ENCODE measurements at regions not wholly inside any gene's neighbourhood (a gene's known extent, or its start where the extent isn't known, plus 50 kb on each side); places are given as distances from the start of the nearest gene placed in this dataset.
"Not testable (repeated sequence)": the region's sequence is repeated elsewhere in the genome, so short reads cannot be mapped to it uniquely, and the experiment has no call there.

GRCh38 chr3:182000447-182000846 is 288.7 kb downstream of the SOX2 start:
- Histone ChIP-seq H3K4me1 (ENCODE audit: control insufficient read depth, insufficient read depth, low read length) (no peaks in the 10 kb centered on the region), H3K36me3 (ENCODE audit: control insufficient read depth, insufficient read depth, low read length) (no peaks in the 10 kb centered on the region), H3K9me3 (ENCODE audit: control insufficient read depth, insufficient read depth, low read length) (no peaks in the 10 kb centered on the region), H3K9ac (ENCODE audit: low read depth, low read length) (no peak overlapping the region), H3K27me3 (ENCODE audit: control insufficient read depth, insufficient read depth, low read length) (no peaks in the 10 kb centered on the region), H3K4me3 (ENCODE audit: low read depth, low read length) (no peak overlapping the region)

- Histone ChIP-seq H3K4me3 (ENCODE audit: low read depth, low read length) (no peak overlapping the region), H3K9me3 (ENCODE audit: control insufficient read depth, insufficient read depth, low read length) (no peaks in the 10 kb centered on the region), H3K9ac (ENCODE audit: low read depth, low read length) (no peak overlapping the region), H3K27me3 (ENCODE audit: control insufficient read depth, insufficient read depth, low read length) (no peaks in the 10 kb centered on the region), H3K4me1 (ENCODE audit: control insufficient read depth, insufficient read depth, low read length) (no peaks in the 10 kb centered on the region), H3K36me3 (ENCODE audit: control insufficient read depth, insufficient read depth, low read length) (no peaks in the 10 kb centered on the region)
These were observed 293.5 kb downstream of the SOX2 start for GRCh38 chr3:182005219-182005618.

GRCh38 chr3:182005701-182006100 is 294.0 kb downstream of the SOX2 start:
- no peak overlapping the region for H3K4me3 ChIP-seq (ENCODE audit: low read depth, low read length)

GRCh38 chr3:182006431-182006830 is 294.7 kb downstream of the SOX2 start:
- no peak overlapping the region for H3K9ac ChIP-seq (ENCODE audit: low read depth, low read length)
- no peaks in the 10 kb centered on the region for H3K9me3 ChIP-seq (ENCODE audit: control insufficient read depth, insufficient read depth, low read length)
- H3K27me3 ChIP-seq (ENCODE audit: control insufficient read depth, insufficient read depth, low read length), result no peaks in the 10 kb centered on the region
- no peaks in the 10 kb centered on the region for H3K4me1 ChIP-seq (ENCODE audit: control insufficient read depth, insufficient read depth, low read length)
- H3K4me3 ChIP-seq (ENCODE audit: low read depth, low read length), result no peak overlapping the region
- no peaks in the 10 kb centered on the region for H3K36me3 ChIP-seq (ENCODE audit: control insufficient read depth, insufficient read depth, low read length)

More at GRCh38 chr3:182005701-182006100, 294.0 kb downstream of the SOX2 start:
- Histone ChIP-seq H3K9me3 (ENCODE audit: control insufficient read depth, insufficient read depth, low read length) (no peaks in the 10 kb centered on the region), H3K36me3 (ENCODE audit: control insufficient read depth, insufficient read depth, low read length) (no peaks in the 10 kb centered on the region), H3K27me3 (ENCODE audit: control insufficient read depth, insufficient read depth, low read length) (no peaks in the 10 kb centered on the region), H3K4me1 (ENCODE audit: control insufficient read depth, insufficient read depth, low read length) (no peaks in the 10 kb centered on the region), H3K9ac (ENCODE audit: low read depth, low read length) (no peak overlapping the region)

DNA sequence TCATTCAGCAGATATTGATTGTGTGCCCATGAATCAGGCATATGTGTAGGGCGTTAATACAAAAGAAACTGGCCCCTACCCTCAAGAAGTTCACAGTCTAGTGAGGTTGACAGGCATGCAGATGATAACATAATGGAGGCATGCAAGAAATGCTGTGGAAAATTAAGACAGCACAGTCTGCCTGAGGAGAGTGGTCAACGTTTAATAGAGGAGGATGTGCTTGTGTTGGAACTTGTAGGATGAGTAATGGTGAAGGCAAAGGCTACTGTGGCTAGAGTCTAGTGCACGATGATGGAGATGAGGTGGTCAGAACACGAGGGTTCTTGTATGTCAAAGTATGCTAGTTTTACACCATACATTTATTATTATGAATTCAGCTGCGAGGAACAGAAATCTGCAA is 295.7 kb downstream of the SOX2 start:
- no peaks in the 10 kb centered on the region for H3K27me3 ChIP-seq (ENCODE audit: control insufficient read depth, insufficient read depth, low read length)
- no peak overlapping the region for H3K9ac ChIP-seq (ENCODE audit: low read depth, low read length)
- H3K4me3 ChIP-seq (ENCODE audit: low read depth, low read length), result no peak overlapping the region
- no peaks in the 10 kb centered on the region for H3K4me1 ChIP-seq (ENCODE audit: control insufficient read depth, insufficient read depth, low read length)
- no peaks in the 10 kb centered on the region for H3K36me3 ChIP-seq (ENCODE audit: control insufficient read depth, insufficient read depth, low read length)
- no peaks in the 10 kb centered on the region for H3K9me3 ChIP-seq (ENCODE audit: control insufficient read depth, insufficient read depth, low read length)

DNA sequence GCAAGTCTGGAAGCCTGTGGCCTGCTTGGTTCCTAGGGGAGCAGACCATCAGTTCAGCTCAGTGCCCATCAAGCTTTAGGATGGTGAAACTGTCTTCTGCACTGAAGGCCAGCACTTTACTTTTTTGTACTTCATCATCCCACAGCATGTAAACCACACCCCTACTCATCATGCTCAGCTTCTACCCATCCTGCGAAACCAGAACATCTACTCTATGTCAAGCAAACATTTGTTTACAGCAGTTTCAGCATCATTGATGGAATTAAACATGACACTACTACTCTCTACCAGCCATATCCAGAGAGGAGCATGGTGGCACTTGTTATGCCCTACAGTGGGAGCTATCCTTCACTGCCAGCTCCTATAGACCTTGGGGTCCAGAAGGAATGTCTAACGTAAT is 306.6 kb downstream of the SOX2 start:
- Histone ChIP-seq H3K9me3 (ENCODE audit: control insufficient read depth, insufficient read depth, low read length) (no peaks in the 10 kb centered on the region), H3K36me3 (ENCODE audit: control insufficient read depth, insufficient read depth, low read length) (no peaks in the 10 kb centered on the region), H3K9ac (ENCODE audit: low read depth, low read length) (no peak overlapping the region), H3K4me3 (ENCODE audit: low read depth, low read length) (no peak overlapping the region), H3K4me1 (ENCODE audit: control insufficient read depth, insufficient read depth, low read length) (no peaks in the 10 kb centered on the region), H3K27me3 (ENCODE audit: control insufficient read depth, insufficient read depth, low read length) (no peaks in the 10 kb centered on the region)

DNA sequence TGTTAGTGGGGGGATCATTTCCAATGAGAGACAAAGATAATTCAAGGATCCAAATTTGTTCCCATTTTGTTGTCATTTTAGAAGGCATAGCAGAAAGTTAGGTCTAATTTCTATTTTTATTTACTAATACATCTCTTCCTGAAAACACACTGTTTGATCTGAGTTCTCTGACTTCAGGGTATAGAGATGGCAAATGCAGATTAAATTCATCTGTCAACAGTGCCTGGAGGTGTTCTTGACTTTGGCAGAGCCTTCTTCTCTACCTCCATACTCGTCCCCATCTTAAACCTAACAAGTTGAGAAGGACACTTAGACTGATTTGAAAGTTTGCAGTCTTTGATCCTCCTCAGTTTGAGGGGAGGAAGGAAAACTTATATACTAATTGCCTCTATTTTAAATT is 308.2 kb downstream of the SOX2 start:
- Histone ChIP-seq H3K4me1 (ENCODE audit: control insufficient read depth, insufficient read depth, low read length) (no peaks in the 10 kb centered on the region), H3K9me3 (ENCODE audit: control insufficient read depth, insufficient read depth, low read length) (no peaks in the 10 kb centered on the region), H3K4me3 (ENCODE audit: low read depth, low read length) (no peak overlapping the region)

GRCh38 chr3:182023843-182024242 is 312.1 kb downstream of the SOX2 start:
- no peak overlapping the region for H3K4me3 ChIP-seq (ENCODE audit: low read depth, low read length)
- H3K4me1 ChIP-seq (ENCODE audit: control insufficient read depth, insufficient read depth, low read length), result no peaks in the 10 kb centered on the region
- no peak overlapping the region for H3K9ac ChIP-seq (ENCODE audit: low read depth, low read length)
- H3K9me3 ChIP-seq (ENCODE audit: control insufficient read depth, insufficient read depth, low read length), result no peaks in the 10 kb centered on the region
- no peaks in the 10 kb centered on the region for H3K36me3 ChIP-seq (ENCODE audit: control insufficient read depth, insufficient read depth, low read length)
- H3K27me3 ChIP-seq (ENCODE audit: control insufficient read depth, insufficient read depth, low read length), result no peaks in the 10 kb centered on the region

More for the DNA sequence above, 308.2 kb downstream of the SOX2 start:
- Histone ChIP-seq H3K27me3 (ENCODE audit: control insufficient read depth, insufficient read depth, low read length) (no peaks in the 10 kb centered on the region), H3K9ac (ENCODE audit: low read depth, low read length) (no peak overlapping the region), H3K36me3 (ENCODE audit: control insufficient read depth, insufficient read depth, low read length) (no peaks in the 10 kb centered on the region)

- no peak overlapping the region for H3K4me3 ChIP-seq (ENCODE audit: low read depth, low read length)
- H3K27me3 ChIP-seq (ENCODE audit: control insufficient read depth, insufficient read depth, low read length), result no peaks in the 10 kb centered on the region
- no peak overlapping the region for H3K9ac ChIP-seq (ENCODE audit: low read depth, low read length)
- no peaks in the 10 kb centered on the region for H3K36me3 ChIP-seq (ENCODE audit: control insufficient read depth, insufficient read depth, low read length)
- no peaks in the 10 kb centered on the region for H3K9me3 ChIP-seq (ENCODE audit: control insufficient read depth, insufficient read depth, low read length)
- H3K4me1 ChIP-seq (ENCODE audit: control insufficient read depth, insufficient read depth, low read length), result no peaks in the 10 kb centered on the region
These were observed 315.6 kb downstream of the SOX2 start for GRCh38 chr3:182027366-182027765.

DNA sequence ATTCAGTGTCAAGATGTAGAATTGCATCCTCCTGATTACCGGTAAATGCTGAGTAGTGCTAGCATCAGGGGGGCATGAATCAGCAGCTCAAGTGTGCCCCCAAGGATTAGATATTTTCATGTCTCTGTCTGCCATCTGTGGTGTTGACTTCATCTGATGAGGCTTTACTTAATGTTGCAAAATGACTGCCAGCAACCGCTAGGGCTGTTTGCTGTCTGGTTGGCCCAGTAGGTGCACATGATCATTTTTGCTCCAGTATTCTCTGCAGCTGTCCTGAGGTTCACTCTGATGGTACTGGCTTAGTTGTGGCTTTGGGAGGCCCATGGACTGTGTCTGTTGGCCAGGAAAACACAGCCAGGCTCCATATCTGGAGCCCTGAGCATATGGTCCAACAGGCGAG is 316.4 kb downstream of the SOX2 start:
- H3K4me1 ChIP-seq (ENCODE audit: control insufficient read depth, insufficient read depth, low read length), result no peaks in the 10 kb centered on the region
- no peak overlapping the region for H3K9ac ChIP-seq (ENCODE audit: low read depth, low read length)
- no peaks in the 10 kb centered on the region for H3K36me3 ChIP-seq (ENCODE audit: control insufficient read depth, insufficient read depth, low read length)
- no peak overlapping the region for H3K4me3 ChIP-seq (ENCODE audit: low read depth, low read length)
- H3K9me3 ChIP-seq (ENCODE audit: control insufficient read depth, insufficient read depth, low read length), result no peaks in the 10 kb centered on the region
- H3K27me3 ChIP-seq (ENCODE audit: control insufficient read depth, insufficient read depth, low read length), result no peaks in the 10 kb centered on the region

DNA sequence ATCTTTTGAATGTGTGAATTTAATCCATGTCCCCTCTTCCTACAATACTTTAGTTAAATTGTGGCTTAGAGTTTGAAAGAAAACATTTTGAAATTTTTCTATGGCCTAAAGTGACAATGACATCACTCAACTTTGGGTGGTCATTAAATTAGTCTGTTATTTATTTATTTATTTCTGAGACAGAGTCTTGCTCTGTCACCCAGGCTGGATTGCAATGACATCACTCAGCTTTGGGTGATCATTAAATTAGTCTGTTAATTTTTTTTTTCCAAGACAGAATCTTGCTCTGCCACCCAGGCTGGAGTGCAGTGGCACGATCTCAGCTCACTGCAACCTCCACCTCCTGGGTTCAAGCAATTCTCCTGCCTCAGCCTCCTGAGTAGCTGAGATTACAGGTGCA is 322.5 kb downstream of the SOX2 start:
- H3K9me3 ChIP-seq (ENCODE audit: control insufficient read depth, insufficient read depth, low read length); H3K4me3 ChIP-seq (ENCODE audit: low read depth, low read length): not testable (repeated sequence)

DNA sequence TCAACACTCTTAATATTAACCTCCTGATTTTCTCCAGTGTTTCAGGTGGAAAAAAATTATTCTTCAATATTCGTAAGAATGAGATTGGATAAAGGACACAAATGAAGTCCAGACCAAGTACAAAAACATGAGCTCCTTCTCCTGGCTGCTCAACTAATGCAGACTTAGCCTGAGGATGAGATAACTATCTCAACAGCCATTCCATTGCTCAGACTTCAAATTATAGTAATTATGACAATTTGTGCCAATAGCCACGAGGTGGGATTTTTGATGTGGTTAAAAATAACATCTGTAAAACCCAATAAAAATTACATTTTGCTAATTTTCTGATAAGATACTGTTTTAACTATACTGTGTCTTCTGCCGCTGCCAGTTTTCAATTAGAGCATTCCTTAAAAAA is 323.6 kb downstream of the SOX2 start:
- H3K4me1 ChIP-seq (ENCODE audit: control insufficient read depth, insufficient read depth, low read length), result no peaks in the 10 kb centered on the region
- no peak overlapping the region for H3K9ac ChIP-seq (ENCODE audit: low read depth, low read length)
- H3K9me3 ChIP-seq (ENCODE audit: control insufficient read depth, insufficient read depth, low read length), result no peaks in the 10 kb centered on the region
- H3K27me3 ChIP-seq (ENCODE audit: control insufficient read depth, insufficient read depth, low read length), result no peaks in the 10 kb centered on the region
- no peak overlapping the region for H3K4me3 ChIP-seq (ENCODE audit: low read depth, low read length)
- H3K36me3 ChIP-seq (ENCODE audit: control insufficient read depth, insufficient read depth, low read length), result no peaks in the 10 kb centered on the region

More for the DNA sequence above, 322.5 kb downstream of the SOX2 start:
- not testable (repeated sequence) for H3K9ac ChIP-seq (ENCODE audit: low read depth, low read length); H3K27me3 ChIP-seq (ENCODE audit: control insufficient read depth, insufficient read depth, low read length); H3K36me3 ChIP-seq (ENCODE audit: control insufficient read depth, insufficient read depth, low read length); H3K4me1 ChIP-seq (ENCODE audit: control insufficient read depth, insufficient read depth, low read length)

- Histone ChIP-seq H3K4me3 (ENCODE audit: low read depth, low read length) (no peak overlapping the region), H3K36me3 (ENCODE audit: control insufficient read depth, insufficient read depth, low read length) (no peaks in the 10 kb centered on the region), H3K4me1 (ENCODE audit: control insufficient read depth, insufficient read depth, low read length) (no peaks in the 10 kb centered on the region), H3K9me3 (ENCODE audit: control insufficient read depth, insufficient read depth, low read length) (no peaks in the 10 kb centered on the region), H3K27me3 (ENCODE audit: control insufficient read depth, insufficient read depth, low read length) (no peaks in the 10 kb centered on the region), H3K9ac (ENCODE audit: low read depth, low read length) (no peak overlapping the region)
These were observed 324.7 kb downstream of the SOX2 start for GRCh38 chr3:182036382-182036781.
